HEK293 (cell line): ENCODE measurements at regions not wholly inside any gene's neighbourhood (a gene's known extent, or its start where the extent isn't known, plus 50 kb on each side); places are given as distances from the start of the nearest gene placed in this dataset.

Source experiments
- CTCF ChIP-seq: fragments of 450-650 bp; formaldehyde crosslinking; IDR thresholded peaks from 2 replicates; pipeline ENCODE4 v1.5.1; 2016; ENCODE audit warnings: missing biosample characterization, missing genetic modification characterization
- ELK4 ChIP-seq: IDR thresholded peaks from 2 replicates; pipeline ENCODE4 v1.6.1; 2011; ENCODE audit warnings: mild to moderate bottlenecking, low read depth, low read length, borderline replicate concordance
- HOXA7 ChIP-seq: sonication (generic); formaldehyde crosslinking; IDR thresholded peaks from 2 replicates; pipeline ENCODE4 v1.8.1; 2022; ENCODE audit warnings: missing genetic modification reagents, borderline replicate concordance
- HOXC10 ChIP-seq: sonication (generic); formaldehyde crosslinking; IDR thresholded peaks from 2 replicates; pipeline ENCODE4 v1.8.1; 2023; ENCODE audit warnings: mild to moderate bottlenecking, missing genetic modification reagents
- KLF10 ChIP-seq: fragments of 450-650 bp; IDR thresholded peaks from 2 replicates; pipeline ENCODE4 v1.5.1; 2018; ENCODE audit warnings: missing biosample characterization, mild to moderate bottlenecking, missing genetic modification characterization
- YY1 ChIP-seq: fragments of 450-650 bp; formaldehyde crosslinking; IDR thresholded peaks from 2 replicates; pipeline ENCODE4 v1.5.1; 2018; ENCODE audit warnings: missing biosample characterization, missing genetic modification characterization
- ZNF10 ChIP-seq: fragments of 450-650 bp; formaldehyde crosslinking; IDR thresholded peaks from 2 replicates; pipeline ENCODE4 v1.5.1; 2017; ENCODE audit warnings: missing biosample characterization, missing genetic modification characterization
- ZNF133 ChIP-seq: fragments of 450-650 bp; formaldehyde crosslinking; IDR thresholded peaks from 2 replicates; pipeline ENCODE4 v1.5.1; 2016; ENCODE audit warnings: missing biosample characterization, missing genetic modification characterization
- ZNF140 ChIP-seq: fragments of 450-650 bp; formaldehyde crosslinking; IDR thresholded peaks from 2 replicates; pipeline ENCODE4 v1.5.1; 2016; ENCODE audit warnings: missing biosample characterization, missing genetic modification characterization
- ZNF37A ChIP-seq: fragments of 450-650 bp; IDR thresholded peaks from 2 replicates; pipeline ENCODE4 v1.5.1; 2018; ENCODE audit warnings: missing biosample characterization, missing genetic modification characterization
- ZNF792 ChIP-seq: fragments of 450-650 bp; formaldehyde crosslinking; IDR thresholded peaks from 2 replicates; pipeline ENCODE4 v1.5.1; 2016; ENCODE audit warnings: missing biosample characterization, missing genetic modification characterization
- TF ChIP-seq, protein P1 (sequence below): fragments of 450-650 bp; formaldehyde crosslinking; IDR thresholded peaks from 2 replicates; pipeline ENCODE4 v1.5.1; 2016; ENCODE audit warnings: missing biosample characterization, missing genetic modification characterization, borderline replicate concordance

DNA sequence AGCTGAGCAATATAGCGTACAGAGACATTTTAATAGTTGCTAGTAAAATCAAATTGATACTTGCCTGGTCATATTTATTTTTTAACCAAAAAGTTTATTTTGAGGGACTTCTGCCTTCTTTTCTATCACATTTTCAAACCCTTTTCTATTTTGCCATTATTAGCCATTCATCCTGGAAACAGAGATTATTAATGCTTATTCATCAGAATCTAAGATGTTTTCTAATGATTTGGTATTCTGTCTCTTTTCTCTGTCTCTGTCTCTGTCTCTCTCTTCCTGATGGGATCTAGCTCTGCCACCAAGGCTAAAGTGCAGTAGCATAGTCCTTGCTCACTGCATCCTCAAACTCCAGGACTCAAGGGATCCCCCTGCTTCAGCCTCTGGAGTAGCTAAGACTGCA lies 871.3 kb upstream of the CDH8 start:
- TF ChIP-seq CTCF (tag by site-specific recombination), result no peak
- no peak for TF ChIP-seq ZNF140
- no peak for TF ChIP-seq KLF10 (tag by site-specific recombination)
- no peak for TF ChIP-seq YY1 (tag by site-specific recombination)
- TF ChIP-seq HOXC10 (CRISPR knock-in tag), result no peak
- no peak for TF ChIP-seq HOXA7 (CRISPR knock-in tag)
- no peak for TF ChIP-seq ZNF792 (tag by site-specific recombination)
- no peak for TF ChIP-seq ZNF133 (tag by site-specific recombination)
- TF ChIP-seq ZNF10, result no peak
- TF ChIP-seq, protein P1, sequence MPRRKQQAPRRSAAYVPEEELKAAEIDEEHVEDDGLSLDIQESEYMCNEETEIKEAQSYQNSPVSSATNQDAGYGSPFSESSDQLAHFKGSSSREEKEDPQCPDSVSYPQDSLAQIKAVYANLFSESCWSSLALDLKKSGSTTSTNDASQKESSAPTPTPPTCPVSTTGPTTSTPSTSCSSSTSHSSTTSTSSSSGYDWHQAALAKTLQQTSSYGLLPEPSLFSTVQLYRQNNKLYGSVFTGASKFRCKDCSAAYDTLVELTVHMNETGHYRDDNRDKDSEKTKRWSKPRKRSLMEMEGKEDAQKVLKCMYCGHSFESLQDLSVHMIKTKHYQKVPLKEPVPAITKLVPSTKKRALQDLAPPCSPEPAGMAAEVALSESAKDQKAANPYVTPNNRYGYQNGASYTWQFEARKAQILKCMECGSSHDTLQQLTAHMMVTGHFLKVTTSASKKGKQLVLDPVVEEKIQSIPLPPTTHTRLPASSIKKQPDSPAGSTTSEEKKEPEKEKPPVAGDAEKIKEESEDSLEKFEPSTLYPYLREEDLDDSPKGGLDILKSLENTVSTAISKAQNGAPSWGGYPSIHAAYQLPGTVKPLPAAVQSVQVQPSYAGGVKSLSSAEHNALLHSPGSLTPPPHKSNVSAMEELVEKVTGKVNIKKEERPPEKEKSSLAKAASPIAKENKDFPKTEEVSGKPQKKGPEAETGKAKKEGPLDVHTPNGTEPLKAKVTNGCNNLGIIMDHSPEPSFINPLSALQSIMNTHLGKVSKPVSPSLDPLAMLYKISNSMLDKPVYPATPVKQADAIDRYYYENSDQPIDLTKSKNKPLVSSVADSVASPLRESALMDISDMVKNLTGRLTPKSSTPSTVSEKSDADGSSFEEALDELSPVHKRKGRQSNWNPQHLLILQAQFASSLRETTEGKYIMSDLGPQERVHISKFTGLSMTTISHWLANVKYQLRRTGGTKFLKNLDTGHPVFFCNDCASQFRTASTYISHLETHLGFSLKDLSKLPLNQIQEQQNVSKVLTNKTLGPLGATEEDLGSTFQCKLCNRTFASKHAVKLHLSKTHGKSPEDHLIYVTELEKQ (tag by site-specific recombination), result no peak
- TF ChIP-seq ZNF37A (tag by site-specific recombination), result no peak
- TF ChIP-seq ELK4, result no peak
